H1 (cell line): ENCODE measurements at regions not wholly inside any gene's neighbourhood (a gene's known extent, or its start where the extent isn't known, plus 50 kb on each side); places are given as distances from the start of the nearest gene placed in this dataset.

Source experiments
- CHD2 ChIP-seq: IDR thresholded peaks from 2 replicates; pipeline ENCODE4 v1.6.1; 2012; ENCODE audit warnings: low read length, improper control_type of control experiment
- CTCF ChIP-seq, 3 experiments: IDR thresholded peaks; 1 replicate in 2 of 3; 2 replicates in 1 of 3; pipeline versions ENCODE4 v1.5.1 to v1.6.1; 2011; ENCODE audit warnings: low read length in 3 of 3, mild to moderate bottlenecking in 3 of 3, inconsistent platforms in 2 of 3, low read depth in 1 of 3, moderate library complexity in 1 of 3; ENCODE audit not compliant: insufficient read depth in 1 of 3; ENCODE audit errors: control extremely low read depth in 1 of 3
- EP300 ChIP-seq, 2 experiments: IDR thresholded peaks; 1 replicate in 1 of 2; 2 replicates in 1 of 2; pipeline ENCODE4 v1.6.1; 2011 to 2012; ENCODE audit warnings: low read depth in 2 of 2, low read length in 2 of 2, mild to moderate bottlenecking in 2 of 2, borderline replicate concordance in 1 of 2, inconsistent platforms in 1 of 2, moderate library complexity in 1 of 2
- EZH2 ChIP-seq: fragments of 200-600 bp; sonication (generic); IDR thresholded peaks from 2 replicates; pipeline ENCODE4 v1.7.1; 2012; ENCODE audit warnings: low read depth, mild to moderate bottlenecking, moderate library complexity, low read length, inconsistent platforms; ENCODE audit not compliant: severe bottlenecking
- KDM1A ChIP-seq: fragments of 200-600, 300-600 bp; sonication (generic); IDR thresholded peaks from 2 replicates; pipeline ENCODE4 v1.7.1; 2016; ENCODE audit warnings: mild to moderate bottlenecking, low read length, borderline replicate concordance
- POLR2A ChIP-seq, 2 experiments: IDR thresholded peaks; 1 replicate in 1 of 2; 2 replicates in 1 of 2; pipeline ENCODE4 v1.6.1; 2011; ENCODE audit warnings: low read depth in 2 of 2, low read length in 2 of 2, mild to moderate bottlenecking in 2 of 2; ENCODE audit errors: control extremely low read depth in 1 of 2
- TBP ChIP-seq: IDR thresholded peaks from 2 replicates; pipeline ENCODE4 v1.6.1; 2011; ENCODE audit warnings: low read depth, low read length, improper control_type of control experiment
- TEAD4 ChIP-seq: IDR thresholded peaks from 2 replicates; pipeline ENCODE4 v1.6.1; 2012; ENCODE audit warnings: low read depth, low read length, inconsistent platforms, mixed read lengths
- TF ChIP-seq, protein P1 (sequence below): IDR thresholded peaks from 2 replicates; pipeline ENCODE4 v1.6.1; 2012; ENCODE audit warnings: inconsistent platforms

- TF ChIP-seq CTCF (IDR thresholded peaks at IDR 0.05; ENCODE audit: control extremely low read depth in 1 of 3, insufficient read depth in 1 of 3, low read depth in 1 of 3, low read length in 3 of 3), result no peak
- TF ChIP-seq POLR2A (IDR thresholded peaks at IDR 0.05; ENCODE audit: control extremely low read depth in 1 of 2, low read depth in 2 of 2, low read length in 2 of 2), result no peak
- TF ChIP-seq CHD2, result no peak
- TF ChIP-seq EP300 (IDR thresholded peaks at IDR 0.05; ENCODE audit: borderline replicate concordance in 1 of 2, low read depth in 2 of 2, low read length in 2 of 2), result no peak
- no peak for TF ChIP-seq EZH2
- no peak for TF ChIP-seq TBP
- TF ChIP-seq TEAD4, result no peak
- TF ChIP-seq, protein P1, sequence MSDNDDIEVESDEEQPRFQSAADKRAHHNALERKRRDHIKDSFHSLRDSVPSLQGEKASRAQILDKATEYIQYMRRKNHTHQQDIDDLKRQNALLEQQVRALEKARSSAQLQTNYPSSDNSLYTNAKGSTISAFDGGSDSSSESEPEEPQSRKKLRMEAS, result no peak
- TF ChIP-seq KDM1A, result no peak
Measured at GRCh38 chr15:69576948-69577351, 124.3 kb downstream of the RPLP1 start.
